OCI-LY3 (cell line): ENCODE measurements at regions not wholly inside any gene's neighbourhood (a gene's known extent, or its start where the extent isn't known, plus 50 kb on each side); places are given as distances from the start of the nearest gene placed in this dataset.

Source experiments
- EZH2phosphoT487 ChIP-seq: fragments of 200-600 bp; shearing (Covaris generic); IDR thresholded peaks from 2 replicates; pipeline ENCODE4 v1.6.1; 2018; ENCODE audit warnings: antibody characterized with exemption, mixed run types, low read depth
- TF ChIP-seq, protein P1 (sequence below): fragments of 200-600, 300-600 bp; sonication (generic); IDR thresholded peaks from 2 replicates; pipeline ENCODE4 v1.5.1; 2014; ENCODE audit warnings: antibody characterized with exemption, low read length, low read depth

- TF ChIP-seq, protein P1, sequence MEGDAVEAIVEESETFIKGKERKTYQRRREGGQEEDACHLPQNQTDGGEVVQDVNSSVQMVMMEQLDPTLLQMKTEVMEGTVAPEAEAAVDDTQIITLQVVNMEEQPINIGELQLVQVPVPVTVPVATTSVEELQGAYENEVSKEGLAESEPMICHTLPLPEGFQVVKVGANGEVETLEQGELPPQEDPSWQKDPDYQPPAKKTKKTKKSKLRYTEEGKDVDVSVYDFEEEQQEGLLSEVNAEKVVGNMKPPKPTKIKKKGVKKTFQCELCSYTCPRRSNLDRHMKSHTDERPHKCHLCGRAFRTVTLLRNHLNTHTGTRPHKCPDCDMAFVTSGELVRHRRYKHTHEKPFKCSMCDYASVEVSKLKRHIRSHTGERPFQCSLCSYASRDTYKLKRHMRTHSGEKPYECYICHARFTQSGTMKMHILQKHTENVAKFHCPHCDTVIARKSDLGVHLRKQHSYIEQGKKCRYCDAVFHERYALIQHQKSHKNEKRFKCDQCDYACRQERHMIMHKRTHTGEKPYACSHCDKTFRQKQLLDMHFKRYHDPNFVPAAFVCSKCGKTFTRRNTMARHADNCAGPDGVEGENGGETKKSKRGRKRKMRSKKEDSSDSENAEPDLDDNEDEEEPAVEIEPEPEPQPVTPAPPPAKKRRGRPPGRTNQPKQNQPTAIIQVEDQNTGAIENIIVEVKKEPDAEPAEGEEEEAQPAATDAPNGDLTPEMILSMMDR = no peak
- no peak for TF ChIP-seq EZH2phosphoT487
These were observed 425.5 kb upstream of the CDH2 start for GRCh38 chr18:28602391-28602790.
